ENCODE measurements at regions not wholly inside any gene's neighbourhood (a gene's known extent, or its start where the extent isn't known, plus 50 kb on each side); places are given as distances from the start of the nearest gene placed in this dataset.

- peaks cover 2% of the 10 kb centered on the region for H3K9me3 Mint-ChIP-seq
- no peaks in the 10 kb centered on the region for H3K27me3 Mint-ChIP-seq (ENCODE audit: low read depth)
- no peak overlapping the region for H3K4me3 Mint-ChIP-seq
- no peaks in the 10 kb centered on the region for H3K36me3 Mint-ChIP-seq (ENCODE audit: low read depth)
- H3K27ac Mint-ChIP-seq: no peak overlapping the region
- no peak for TF ChIP-seq CTCF (IDR thresholded peaks at IDR 0.05; ENCODE audit: unreplicated experiment in 3 of 3)
- H3K4me1 Mint-ChIP-seq: no peaks in the 10 kb centered on the region
Measured at GRCh38 chr6:153852034-153852433, 187.0 kb upstream of the OPRM1 start.

GRCh38 chr6:153849072-153849779, 189.8 kb upstream of the OPRM1 start:
- Mint-ChIP-seq H3K4me1 (no peaks in the 10 kb centered on the region), H3K9me3 (peaks cover 2% of the 10 kb centered on the region), H3K4me3 (no peak overlapping the region), H3K27ac (no peak overlapping the region), H3K27me3 (ENCODE audit: low read depth) (no peaks in the 10 kb centered on the region), H3K36me3 (ENCODE audit: low read depth) (no peaks in the 10 kb centered on the region)
- no peak for TF ChIP-seq CTCF (IDR thresholded peaks at IDR 0.05; ENCODE audit: unreplicated experiment in 3 of 3)

GRCh38 chr6:153843420-153843819, 195.6 kb upstream of the OPRM1 start:
- H3K9me3 Mint-ChIP-seq: no peaks in the 10 kb centered on the region
- H3K4me1 Mint-ChIP-seq: peaks cover 16% of the 10 kb centered on the region
- no peak overlapping the region for H3K27ac Mint-ChIP-seq
- no peaks in the 10 kb centered on the region for H3K27me3 Mint-ChIP-seq (ENCODE audit: low read depth)
- TF ChIP-seq CTCF (IDR thresholded peaks at IDR 0.05; ENCODE audit: unreplicated experiment in 3 of 3): no peak
- H3K4me3 Mint-ChIP-seq: no peak overlapping the region
- no peaks in the 10 kb centered on the region for H3K36me3 Mint-ChIP-seq (ENCODE audit: low read depth)

- Mint-ChIP-seq H3K9me3 (no peaks in the 10 kb centered on the region), H3K36me3 (ENCODE audit: low read depth) (no peaks in the 10 kb centered on the region), H3K4me1 (peaks cover 16% of the 10 kb centered on the region), H3K4me3 (no peak overlapping the region), H3K27me3 (ENCODE audit: low read depth) (no peaks in the 10 kb centered on the region), H3K27ac (no peak overlapping the region)
- no peak for TF ChIP-seq CTCF (IDR thresholded peaks at IDR 0.05; ENCODE audit: unreplicated experiment in 3 of 3)
Measured at GRCh38 chr6:153842491-153842890, 196.5 kb upstream of the OPRM1 start.

- H3K9me3 Mint-ChIP-seq: no peaks in the 10 kb centered on the region
- no peaks in the 10 kb centered on the region for H3K36me3 Mint-ChIP-seq (ENCODE audit: low read depth)
- H3K4me3 Mint-ChIP-seq: no peak overlapping the region
- H3K27ac Mint-ChIP-seq: peak overlapping the region; percentile 36 to 77 (median 51)
- no peak for TF ChIP-seq CTCF (IDR thresholded peaks at IDR 0.05; ENCODE audit: unreplicated experiment in 3 of 3)
- peaks cover 25% of the 10 kb centered on the region for H3K4me1 Mint-ChIP-seq
- H3K27me3 Mint-ChIP-seq (ENCODE audit: low read depth): no peaks in the 10 kb centered on the region
Measured at GRCh38 chr6:153840039-153840850, 198.8 kb upstream of the OPRM1 start.

Measured in nephron (organoid).